ENCODE measurements at regions not wholly inside any gene's neighbourhood (a gene's known extent, or its start where the extent isn't known, plus 50 kb on each side); places are given as distances from the start of the nearest gene placed in this dataset.

DNA sequence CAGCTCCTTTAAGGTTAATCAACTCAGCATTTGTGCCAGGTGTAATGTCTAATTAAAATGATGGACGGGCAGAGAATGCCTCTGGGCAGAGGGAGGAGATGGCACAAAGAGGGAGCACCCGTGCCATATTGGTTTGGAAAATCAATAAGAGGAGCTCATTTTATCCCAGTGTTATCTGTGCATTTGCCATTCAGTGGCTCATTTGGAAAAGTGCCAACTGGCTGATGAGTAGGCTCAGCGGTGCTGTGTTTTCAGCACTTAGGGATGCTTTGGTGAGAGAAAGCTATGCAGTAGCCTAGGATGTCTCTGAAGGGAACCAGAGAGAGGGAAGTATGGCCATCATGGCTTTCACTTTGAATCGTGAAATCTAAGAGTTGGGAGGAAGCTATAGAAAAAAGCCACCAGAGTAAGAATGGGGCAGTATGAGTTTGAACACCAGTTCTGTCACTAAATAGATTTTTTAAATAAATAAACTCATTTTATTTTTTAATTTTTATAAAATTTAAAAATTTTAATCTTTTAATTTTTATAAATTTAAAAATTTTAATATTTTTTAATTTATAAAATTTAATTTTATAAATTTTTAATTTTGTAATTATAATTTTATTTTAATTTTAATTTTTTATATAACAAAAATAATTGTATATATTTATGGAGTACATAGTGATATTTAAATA is 472.8 kb downstream of the BRINP1 start:
- TF ChIP-seq, protein P1, sequence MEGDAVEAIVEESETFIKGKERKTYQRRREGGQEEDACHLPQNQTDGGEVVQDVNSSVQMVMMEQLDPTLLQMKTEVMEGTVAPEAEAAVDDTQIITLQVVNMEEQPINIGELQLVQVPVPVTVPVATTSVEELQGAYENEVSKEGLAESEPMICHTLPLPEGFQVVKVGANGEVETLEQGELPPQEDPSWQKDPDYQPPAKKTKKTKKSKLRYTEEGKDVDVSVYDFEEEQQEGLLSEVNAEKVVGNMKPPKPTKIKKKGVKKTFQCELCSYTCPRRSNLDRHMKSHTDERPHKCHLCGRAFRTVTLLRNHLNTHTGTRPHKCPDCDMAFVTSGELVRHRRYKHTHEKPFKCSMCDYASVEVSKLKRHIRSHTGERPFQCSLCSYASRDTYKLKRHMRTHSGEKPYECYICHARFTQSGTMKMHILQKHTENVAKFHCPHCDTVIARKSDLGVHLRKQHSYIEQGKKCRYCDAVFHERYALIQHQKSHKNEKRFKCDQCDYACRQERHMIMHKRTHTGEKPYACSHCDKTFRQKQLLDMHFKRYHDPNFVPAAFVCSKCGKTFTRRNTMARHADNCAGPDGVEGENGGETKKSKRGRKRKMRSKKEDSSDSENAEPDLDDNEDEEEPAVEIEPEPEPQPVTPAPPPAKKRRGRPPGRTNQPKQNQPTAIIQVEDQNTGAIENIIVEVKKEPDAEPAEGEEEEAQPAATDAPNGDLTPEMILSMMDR (IDR thresholded peaks at IDR 0.05): no peak
- TF ChIP-seq, protein P2, sequence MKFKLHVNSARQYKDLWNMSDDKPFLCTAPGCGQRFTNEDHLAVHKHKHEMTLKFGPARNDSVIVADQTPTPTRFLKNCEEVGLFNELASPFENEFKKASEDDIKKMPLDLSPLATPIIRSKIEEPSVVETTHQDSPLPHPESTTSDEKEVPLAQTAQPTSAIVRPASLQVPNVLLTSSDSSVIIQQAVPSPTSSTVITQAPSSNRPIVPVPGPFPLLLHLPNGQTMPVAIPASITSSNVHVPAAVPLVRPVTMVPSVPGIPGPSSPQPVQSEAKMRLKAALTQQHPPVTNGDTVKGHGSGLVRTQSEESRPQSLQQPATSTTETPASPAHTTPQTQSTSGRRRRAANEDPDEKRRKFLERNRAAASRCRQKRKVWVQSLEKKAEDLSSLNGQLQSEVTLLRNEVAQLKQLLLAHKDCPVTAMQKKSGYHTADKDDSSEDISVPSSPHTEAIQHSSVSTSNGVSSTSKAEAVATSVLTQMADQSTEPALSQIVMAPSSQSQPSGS (CRISPR knock-in tag; IDR thresholded peaks at IDR 0.05; ENCODE audit: borderline replicate concordance, low read depth): no peak
- no peak for TF ChIP-seq TEAD4 (CRISPR knock-in tag; IDR thresholded peaks at IDR 0.05)

Measured in WTC11 (cell line).